ENCODE measurements at regions not wholly inside any gene's neighbourhood (a gene's known extent, or its start where the extent isn't known, plus 50 kb on each side); places are given as distances from the start of the nearest gene placed in this dataset.

DNA sequence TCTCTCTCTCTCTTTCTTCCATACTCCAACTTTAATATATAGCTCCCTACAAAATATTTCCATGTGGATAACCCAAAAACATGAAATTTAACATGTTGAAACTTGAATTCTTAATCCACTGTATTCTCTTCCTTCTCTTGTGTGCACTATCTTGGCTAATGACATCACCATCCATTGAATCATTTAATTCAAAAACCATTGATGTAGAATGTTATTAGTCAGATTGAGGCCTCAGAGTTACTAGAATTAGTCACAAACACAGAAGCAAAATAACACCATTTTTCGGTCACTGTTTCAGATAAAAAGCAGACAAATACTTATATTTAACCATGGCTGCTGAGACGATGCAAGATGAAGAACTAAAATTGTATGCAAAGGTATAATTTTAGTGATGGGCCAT is 256.9 kb upstream of the LRRC3B start:
- no peak for FAIRE-seq
- H3K4me3 ChIP-seq (replicated peaks in 1 of 3; ENCODE audit: insufficient read depth in 1 of 3, low read depth in 1 of 3, low read length in 3 of 3): no peak overlapping the region
- DNase-seq (ENCODE audit: low read depth, low spot score): no peak
- no peak overlapping the region for H3K4me2 ChIP-seq (ENCODE audit: insufficient read depth, low read length)
- no peaks in the 10 kb centered on the region for H3K27me3 ChIP-seq (ENCODE audit: control insufficient read depth in 2 of 2, insufficient read depth in 2 of 2, low read length in 2 of 2)
- CTCF ChIA-PET: no interaction called here
- no peak overlapping the region for H3K27ac ChIP-seq (ENCODE audit: insufficient read depth, low read depth, low read length)
- H4K20me1 ChIP-seq (replicated peaks; ENCODE audit: control insufficient read depth, extremely low read depth, insufficient read depth, low read length): no peaks in the 10 kb centered on the region
- H3K4me1 ChIP-seq (ENCODE audit: control insufficient read depth, extremely low read depth, insufficient read depth, low read length): no peaks in the 10 kb centered on the region
- no peak overlapping the region for H2AFZ ChIP-seq (ENCODE audit: low read depth, low read length)
- H3K9me1 ChIP-seq (replicated peaks; ENCODE audit: control insufficient read depth, extremely low read depth, insufficient read depth, low read length): no peaks in the 10 kb centered on the region
- POLR2A ChIA-PET: no interaction called here
- dilution Hi-C loops (cut with MboI; ENCODE audit: extremely low pct_ligation_motif_present, low sequenced_read_pairs) (no loop called here), intact Hi-C loops (cut with micrococcal nuclease) (no loop called here)
- no TSS peak for BruUV-seq (replicated peaks)
- TF ChIP-seq GATA2 (IDR thresholded peaks at IDR 0.05; ENCODE audit: insufficient read depth, insufficient read length, low read depth, low read length): no peak
- no peak for TF ChIP-seq POLR2A (IDR thresholded peaks at IDR 0.05; ENCODE audit: low read depth, low read length)
- TF ChIP-seq JUN (IDR thresholded peaks at IDR 0.05; ENCODE audit: borderline replicate concordance, insufficient read depth, insufficient read length, low read depth): no peak
- TF ChIP-seq POLR2AphosphoS5 (IDR thresholded peaks at IDR 0.05; ENCODE audit: insufficient read depth, low read depth, low read length): no peak
- TF ChIP-seq, protein P1, sequence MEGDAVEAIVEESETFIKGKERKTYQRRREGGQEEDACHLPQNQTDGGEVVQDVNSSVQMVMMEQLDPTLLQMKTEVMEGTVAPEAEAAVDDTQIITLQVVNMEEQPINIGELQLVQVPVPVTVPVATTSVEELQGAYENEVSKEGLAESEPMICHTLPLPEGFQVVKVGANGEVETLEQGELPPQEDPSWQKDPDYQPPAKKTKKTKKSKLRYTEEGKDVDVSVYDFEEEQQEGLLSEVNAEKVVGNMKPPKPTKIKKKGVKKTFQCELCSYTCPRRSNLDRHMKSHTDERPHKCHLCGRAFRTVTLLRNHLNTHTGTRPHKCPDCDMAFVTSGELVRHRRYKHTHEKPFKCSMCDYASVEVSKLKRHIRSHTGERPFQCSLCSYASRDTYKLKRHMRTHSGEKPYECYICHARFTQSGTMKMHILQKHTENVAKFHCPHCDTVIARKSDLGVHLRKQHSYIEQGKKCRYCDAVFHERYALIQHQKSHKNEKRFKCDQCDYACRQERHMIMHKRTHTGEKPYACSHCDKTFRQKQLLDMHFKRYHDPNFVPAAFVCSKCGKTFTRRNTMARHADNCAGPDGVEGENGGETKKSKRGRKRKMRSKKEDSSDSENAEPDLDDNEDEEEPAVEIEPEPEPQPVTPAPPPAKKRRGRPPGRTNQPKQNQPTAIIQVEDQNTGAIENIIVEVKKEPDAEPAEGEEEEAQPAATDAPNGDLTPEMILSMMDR (IDR thresholded peaks at IDR 0.05; ENCODE audit: extremely low read depth in 1 of 2, insufficient read depth in 1 of 2, low read depth in 1 of 2, low read length in 2 of 2): no peak
- no peak for TF ChIP-seq MYC (IDR thresholded peaks at IDR 0.05; ENCODE audit: low read depth, low read length)
- TF ChIP-seq FOS (IDR thresholded peaks at IDR 0.05; ENCODE audit: borderline replicate concordance, insufficient read depth, low read length): no peak
- TF ChIP-seq EZH2 (IDR thresholded peaks at IDR 0.05; ENCODE audit: borderline replicate concordance, low read depth, low read length, severe bottlenecking): no peak
- TF ChIP-seq, protein P2, sequence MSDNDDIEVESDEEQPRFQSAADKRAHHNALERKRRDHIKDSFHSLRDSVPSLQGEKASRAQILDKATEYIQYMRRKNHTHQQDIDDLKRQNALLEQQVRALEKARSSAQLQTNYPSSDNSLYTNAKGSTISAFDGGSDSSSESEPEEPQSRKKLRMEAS (IDR thresholded peaks at IDR 0.05; ENCODE audit: insufficient read depth, insufficient read length): no peak
- no peaks in the 10 kb centered on the region for H3K9me3 ChIP-seq (replicated peaks; ENCODE audit: control insufficient read depth, insufficient read depth, low read length)
- H3K79me2 ChIP-seq (ENCODE audit: control insufficient read depth, insufficient read depth, low read length): no peaks in the 10 kb centered on the region
- H3K36me3 ChIP-seq (ENCODE audit: control insufficient read depth in 2 of 2, extremely low read depth in 1 of 2, insufficient read depth in 2 of 2, low read length in 2 of 2): no peaks in the 10 kb centered on the region
- H3K9ac ChIP-seq (replicated peaks; ENCODE audit: extremely low read depth, insufficient read depth, low read length): no peak overlapping the region

Data from endothelial cell of umbilical vein (primary cell).